HEK293 (cell line): ENCODE measurements at regions not wholly inside any gene's neighbourhood (a gene's known extent, or its start where the extent isn't known, plus 50 kb on each side); places are given as distances from the start of the nearest gene placed in this dataset.

Experiments
- CTCF ChIP-seq: fragments of 450-650 bp; formaldehyde crosslinking; IDR thresholded peaks from 2 replicates; pipeline ENCODE4 v1.5.1; 2016; ENCODE audit warnings: missing biosample characterization, missing genetic modification characterization
- MEIS1 ChIP-seq: sonication (generic); formaldehyde crosslinking; IDR thresholded peaks from 2 replicates; pipeline ENCODE4 v1.8.1; 2022; ENCODE audit warnings: missing genetic modification reagents, mild to moderate bottlenecking, borderline replicate concordance
- PRDM4 ChIP-seq: fragments of 450-650 bp; formaldehyde crosslinking; IDR thresholded peaks from 2 replicates; pipeline ENCODE4 v1.5.1; 2017; ENCODE audit warnings: missing biosample characterization, missing genetic modification characterization
- YY1 ChIP-seq: fragments of 450-650 bp; formaldehyde crosslinking; IDR thresholded peaks from 2 replicates; pipeline ENCODE4 v1.5.1; 2018; ENCODE audit warnings: missing biosample characterization, missing genetic modification characterization
- ZBTB20 ChIP-seq: fragments of 450-650 bp; formaldehyde crosslinking; IDR thresholded peaks from 2 replicates; pipeline ENCODE4 v1.5.1; 2016; ENCODE audit warnings: missing biosample characterization, missing genetic modification characterization
- ZFP3 ChIP-seq: fragments of 450-650 bp; formaldehyde crosslinking; IDR thresholded peaks from 2 replicates; pipeline ENCODE4 v1.5.1; 2016; ENCODE audit warnings: low read depth, missing biosample characterization, missing genetic modification characterization
- ZNF19 ChIP-seq: fragments of 450-650 bp; formaldehyde crosslinking; IDR thresholded peaks from 2 replicates; pipeline ENCODE4; 2016; ENCODE audit warnings: missing biosample characterization, missing genetic modification characterization, low read depth
- ZNF239 ChIP-seq: fragments of 450-650 bp; formaldehyde crosslinking; IDR thresholded peaks from 2 replicates; pipeline ENCODE4 v1.5.1; 2016; ENCODE audit warnings: missing biosample characterization, missing genetic modification characterization
- ZNF274 ChIP-seq, 2 experiments: fragments of 200-500 bp in 1 of 2; fragments of 450-650 bp in 1 of 2; sonication (Bioruptor generic) in 1 of 2; formaldehyde crosslinking in 1 of 2; IDR thresholded peaks; 2 replicates each; pipeline versions ENCODE4 v1.5.1 to v1.6.1; 2014 to 2016; ENCODE audit warnings: borderline replicate concordance in 1 of 2, inconsistent platforms in 1 of 2, low read length in 1 of 2, missing biosample characterization in 1 of 2, missing genetic modification characterization in 1 of 2
- ZNF341 ChIP-seq: fragments of 450-650 bp; formaldehyde crosslinking; IDR thresholded peaks from 2 replicates; pipeline ENCODE4; 2016; ENCODE audit warnings: low read depth, missing biosample characterization, missing genetic modification characterization
- ZNF394 ChIP-seq: fragments of 450-650 bp; formaldehyde crosslinking; IDR thresholded peaks from 2 replicates; pipeline ENCODE4 v1.5.1; 2016; ENCODE audit warnings: missing biosample characterization, missing genetic modification characterization, mild to moderate bottlenecking, moderate library complexity, borderline replicate concordance
- ZNF398 ChIP-seq: fragments of 450-650 bp; formaldehyde crosslinking; IDR thresholded peaks from 2 replicates; pipeline ENCODE4 v1.5.1; 2017; ENCODE audit warnings: missing biosample characterization, missing genetic modification characterization

- no peak for TF ChIP-seq ZNF274 (IDR thresholded peaks at IDR 0.05; ENCODE audit: low read length)
- TF ChIP-seq ZNF274 (tag by site-specific recombination; IDR thresholded peaks at IDR 0.05; ENCODE audit: borderline replicate concordance), result no peak
- no peak for TF ChIP-seq ZNF341 (tag by site-specific recombination)
- no peak for TF ChIP-seq PRDM4 (tag by site-specific recombination)
- TF ChIP-seq CTCF (tag by site-specific recombination), result no peak
- TF ChIP-seq ZFP3 (tag by site-specific recombination), result no peak
- no peak for TF ChIP-seq ZNF239 (tag by site-specific recombination)
- TF ChIP-seq YY1 (tag by site-specific recombination), result no peak
- no peak for TF ChIP-seq ZNF398 (tag by site-specific recombination)
- no peak for TF ChIP-seq MEIS1 (CRISPR knock-in tag)
- TF ChIP-seq ZBTB20, result no peak
- no peak for TF ChIP-seq ZNF394 (tag by site-specific recombination)
- no peak for TF ChIP-seq ZNF19 (tag by site-specific recombination)
These were observed 444.2 kb downstream of the SNAPC1 start for GRCh38 chr14:62206456-62206855.
